PFSK-1 (cell line): ENCODE measurements at regions not wholly inside any gene's neighbourhood (a gene's known extent, or its start where the extent isn't known, plus 50 kb on each side); places are given as distances from the start of the nearest gene placed in this dataset.

Experiments
- FOXP2 ChIP-seq: optimal IDR thresholded peaks from 2 replicates; pipeline ENCODE3; 2011; ENCODE audit warnings: borderline replicate concordance, control low read depth, inconsistent platforms; ENCODE audit not compliant: insufficient read depth; ENCODE audit errors: extremely low read length, extremely low read depth
- POLR2AphosphoS5 ChIP-seq: IDR thresholded peaks from 2 replicates; pipeline ENCODE4 v1.6.1; 2012; ENCODE audit warnings: low read depth, mild to moderate bottlenecking, control low read depth, low read length, moderate library complexity
- REST ChIP-seq, 2 experiments: IDR thresholded peaks; 2 replicates each; pipeline versions ENCODE4 v1.6.1 to v1.8.0; 2011 to 2012; ENCODE audit warnings: low read depth in 2 of 2, low read length in 2 of 2, control low read depth in 1 of 2, inconsistent platforms in 1 of 2, mild to moderate bottlenecking in 1 of 2, moderate library complexity in 1 of 2; ENCODE audit not compliant: insufficient read depth in 1 of 2
- SIN3A ChIP-seq: IDR thresholded peaks from 2 replicates; pipeline ENCODE4 v1.6.1; 2012; ENCODE audit warnings: mild to moderate bottlenecking, low read length, moderate library complexity, borderline replicate concordance; ENCODE audit not compliant: insufficient read depth
- TAF1 ChIP-seq: IDR thresholded peaks from 2 replicates; pipeline ENCODE4 v1.6.1; 2012; ENCODE audit warnings: low read length, control low read depth, borderline replicate concordance; ENCODE audit not compliant: insufficient read depth

GRCh38 chr1:81371864-81372263 is 428.9 kb upstream of the ADGRL2 start:
- TF ChIP-seq SIN3A (no peak), FOXP2 (no peak), REST (IDR thresholded peaks at IDR 0.05; ENCODE audit: insufficient read depth in 1 of 2, low read depth in 2 of 2, low read length in 2 of 2) (no peak), POLR2AphosphoS5 (no peak), TAF1 (no peak)

- TF ChIP-seq REST (IDR thresholded peaks at IDR 0.05; ENCODE audit: insufficient read depth in 1 of 2, low read depth in 2 of 2, low read length in 2 of 2) (no peak), TAF1 (no peak), POLR2AphosphoS5 (no peak), SIN3A (no peak), FOXP2 (no peak)
Observed at GRCh38 chr1:81369833-81370232, 430.9 kb upstream of the ADGRL2 start.

- TF ChIP-seq FOXP2 (no peak), SIN3A (no peak), POLR2AphosphoS5 (no peak), TAF1 (no peak), REST (IDR thresholded peaks at IDR 0.05; ENCODE audit: insufficient read depth in 1 of 2, low read depth in 2 of 2, low read length in 2 of 2) (no peak)
Observed at GRCh38 chr1:81366173-81366572, 434.6 kb upstream of the ADGRL2 start.

- TF ChIP-seq REST (IDR thresholded peaks at IDR 0.05; ENCODE audit: insufficient read depth in 1 of 2, low read depth in 2 of 2, low read length in 2 of 2) (no peak), SIN3A (no peak), FOXP2 (no peak), POLR2AphosphoS5 (no peak), TAF1 (no peak)
Observed at GRCh38 chr1:81364088-81364487, 436.6 kb upstream of the ADGRL2 start.

- TF ChIP-seq SIN3A: no peak
- TF ChIP-seq FOXP2: no peak
- TF ChIP-seq POLR2AphosphoS5: no peak
- no peak for TF ChIP-seq REST (IDR thresholded peaks at IDR 0.05; ENCODE audit: insufficient read depth in 1 of 2, low read depth in 2 of 2, low read length in 2 of 2)
- no peak for TF ChIP-seq TAF1
Observed at GRCh38 chr1:81358151-81358550, 442.6 kb upstream of the ADGRL2 start.
